Endothelial cell of umbilical vein (primary cell): ENCODE measurements at regions not wholly inside any gene's neighbourhood (a gene's known extent, or its start where the extent isn't known, plus 50 kb on each side); places are given as distances from the start of the nearest gene placed in this dataset.
"Not testable (repeated sequence)": the region's sequence is repeated elsewhere in the genome, so short reads cannot be mapped to it uniquely, and the experiment has no call there.

ENCODE experiments used
- BruUV-seq: library from RNA; stranded (reverse); fragments of 400-500 nt; replicated peaks from 2 replicates; lab custom pipeline; 2021; lab: Mats Ljungman, UMichigan
- CTCF ChIA-PET: fragments of 300-600, 350-600 bp; sonication (Branson Sonifier 250); formaldehyde crosslinking; loops from one replicate; lab custom pipeline; 2021; ENCODE audit warnings: antibody characterized with exemption, inconsistent platforms; lab: Charles Lee
- POLR2A ChIA-PET: fragments of 300-600, 350-600 bp; sonication (Branson Sonifier 250); formaldehyde crosslinking; loops from one replicate; lab custom pipeline; 2021; ENCODE audit warnings: antibody characterized with exemption, inconsistent platforms; lab: Charles Lee
- DNase-seq: peaks from one replicate; pipeline ENCODE4 v3.0.0-alpha.2; 2011; ENCODE audit warnings: low read depth, low spot score
- FAIRE-seq: peaks from 2 replicates; lab custom pipeline; 2011; peaks lifted over from hg19 to GRCh38; lab: Jason Lieb, UNC
- H2AFZ ChIP-seq: 2 replicates; pipeline ENCODE4 v1.6.0; 2012; ENCODE audit warnings: low read depth, low read length, control low read depth, inconsistent platforms
- H3K27ac ChIP-seq: 2 replicates; pipeline ENCODE4 v1.5.1; 2011; ENCODE audit warnings: low read depth, mild to moderate bottlenecking, control low read depth, low read length, moderate library complexity; ENCODE audit not compliant: insufficient read depth
- H3K27me3 ChIP-seq, 2 experiments: 2 replicates each; pipeline versions ENCODE4 v1.6.0 to v1.6.1; 2011; ENCODE audit warnings: low read length in 2 of 2, mixed read lengths in 1 of 2; ENCODE audit not compliant: control insufficient read depth in 2 of 2, insufficient read depth in 2 of 2
- H3K36me3 ChIP-seq, 2 experiments: 2 replicates in 1 of 2; 3 replicates in 1 of 2; pipeline ENCODE4 v1.5.1; 2011; ENCODE audit warnings: low read length in 2 of 2, mild to moderate bottlenecking in 1 of 2, moderate library complexity in 1 of 2; ENCODE audit not compliant: control insufficient read depth in 2 of 2, insufficient read depth in 2 of 2; ENCODE audit errors: extremely low read depth in 1 of 2
- H3K4me1 ChIP-seq: 3 replicates; pipeline ENCODE4 v1.5.1; 2011; ENCODE audit warnings: mild to moderate bottlenecking, low read length; ENCODE audit not compliant: control insufficient read depth, insufficient read depth; ENCODE audit errors: extremely low read depth
- H3K4me2 ChIP-seq: 2 replicates; pipeline ENCODE4 v1.6.1; 2011; ENCODE audit warnings: low read length, control low read depth, mixed read lengths; ENCODE audit not compliant: insufficient read depth
- H3K4me3 ChIP-seq, 3 experiments: fragments of 200-600 bp in 1 of 3; sonication (generic), shearing (Covaris generic) in 1 of 3; replicated peaks in 1 of 3; 2 replicates each; pipeline ENCODE4 v1.5.1; 2011 to 2016; ENCODE audit warnings: control low read depth in 3 of 3, low read length in 3 of 3, mild to moderate bottlenecking in 2 of 3, inconsistent platforms in 1 of 3, low read depth in 1 of 3, moderate library complexity in 1 of 3; ENCODE audit not compliant: insufficient read depth in 1 of 3
- H3K79me2 ChIP-seq: 2 replicates; pipeline ENCODE4 v1.6.0; 2012; ENCODE audit warnings: low read length, inconsistent platforms; ENCODE audit not compliant: control insufficient read depth, insufficient read depth
- H3K9ac ChIP-seq: replicated peaks from 2 replicates; pipeline ENCODE3; 2011; ENCODE audit warnings: low read length, control low read depth; ENCODE audit not compliant: insufficient read depth; ENCODE audit errors: extremely low read depth
- H3K9me1 ChIP-seq: replicated peaks from 3 replicates; pipeline ENCODE4 v1.6.0; 2011; ENCODE audit warnings: mild to moderate bottlenecking, low read length; ENCODE audit not compliant: control insufficient read depth, insufficient read depth; ENCODE audit errors: extremely low read depth
- H3K9me3 ChIP-seq: replicated peaks from 2 replicates; pipeline ENCODE4 v1.5.1; 2012; ENCODE audit warnings: low read length, inconsistent platforms; ENCODE audit not compliant: control insufficient read depth, insufficient read depth
- H4K20me1 ChIP-seq: replicated peaks from 2 replicates; pipeline ENCODE3; 2011; ENCODE audit warnings: mild to moderate bottlenecking, low read length; ENCODE audit not compliant: control insufficient read depth, insufficient read depth; ENCODE audit errors: extremely low read depth
- EZH2 ChIP-seq: IDR thresholded peaks from 2 replicates; pipeline ENCODE4 v1.6.1; 2012; ENCODE audit warnings: borderline replicate concordance, low read depth, mild to moderate bottlenecking, moderate library complexity, low read length, inconsistent platforms; ENCODE audit not compliant: severe bottlenecking
- FOS ChIP-seq: IDR thresholded peaks from 2 replicates; pipeline ENCODE4 v1.6.1; 2011; ENCODE audit warnings: mild to moderate bottlenecking, low read length, moderate library complexity, borderline replicate concordance; ENCODE audit not compliant: insufficient read depth
- GATA2 ChIP-seq: IDR thresholded peaks from 2 replicates; pipeline ENCODE4 v1.7.0; 2011; ENCODE audit warnings: low read depth, mild to moderate bottlenecking, moderate library complexity, mixed read lengths, low read length; ENCODE audit not compliant: insufficient read length, insufficient read depth
- JUN ChIP-seq: IDR thresholded peaks from 2 replicates; pipeline ENCODE4 v1.6.1; 2011; ENCODE audit warnings: borderline replicate concordance, low read depth; ENCODE audit not compliant: insufficient read length, insufficient read depth
- MYC ChIP-seq: IDR thresholded peaks from one replicate; pipeline ENCODE4 v1.6.1; 2011; ENCODE audit warnings: mild to moderate bottlenecking, low read depth, low read length
- POLR2A ChIP-seq: IDR thresholded peaks from 2 replicates; pipeline ENCODE4 v1.6.1; 2012; ENCODE audit warnings: low read depth, mild to moderate bottlenecking, control low read depth, low read length
- POLR2AphosphoS5 ChIP-seq: IDR thresholded peaks from 2 replicates; pipeline ENCODE4 v1.6.1; 2012; ENCODE audit warnings: low read depth, mild to moderate bottlenecking, control low read depth, low read length, moderate library complexity; ENCODE audit not compliant: insufficient read depth
- dilution Hi-C: fragments of 300-500 bp; cut with MboI; formaldehyde crosslinking; loops from one replicate; pipeline ENCODE4 v1.15.0; 2019; ENCODE audit warnings: low sequenced_read_pairs; ENCODE audit not compliant: extremely low pct_ligation_motif_present
- intact Hi-C: fragments of 100-400 bp; cut with micrococcal nuclease; formaldehyde crosslinking; loops from one replicate; pipeline ENCODE4 v1.10.0; 2022
- TF ChIP-seq, protein P1 (sequence below), 2 donors: IDR thresholded peaks; 1 replicate in 1 of 2; 2 replicates in 1 of 2; pipeline ENCODE4 v1.5.1; 2011; ENCODE audit warnings: low read length in 2 of 2, mild to moderate bottlenecking in 2 of 2, moderate library complexity in 2 of 2, control low read depth in 1 of 2, inconsistent platforms in 1 of 2, low read depth in 1 of 2; ENCODE audit not compliant: insufficient read depth in 1 of 2; ENCODE audit errors: extremely low read depth in 1 of 2

DNA sequence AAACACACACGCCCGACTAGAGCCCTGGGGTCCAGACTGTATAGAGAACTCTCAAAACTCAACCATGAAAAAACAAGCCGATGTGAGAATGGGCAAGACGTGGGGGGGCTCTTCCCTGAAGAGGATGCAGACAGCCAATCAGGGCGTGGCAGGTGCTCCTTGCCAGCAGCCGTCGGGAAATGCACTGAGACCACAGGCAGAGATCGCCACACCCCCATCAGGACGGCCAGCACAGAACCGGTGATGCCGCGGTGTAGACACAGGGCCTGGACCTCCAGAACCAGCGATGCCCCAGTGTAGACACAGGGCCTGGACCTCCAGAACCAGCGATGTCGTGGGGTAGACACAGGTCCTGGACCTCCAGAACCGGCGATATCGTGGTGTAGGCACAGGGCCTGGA lies 169.2 kb downstream of the LAT start:
- ChIA-PET POLR2A (no interaction called here), CTCF (no interaction called here)
- DNase-seq (no peak), FAIRE-seq (no peak)
- no peaks in the 10 kb centered on the region for H4K20me1 ChIP-seq
- intact Hi-C loops (no loop called here), dilution Hi-C loops (no loop called here)
- no peak overlapping the region for H2AFZ ChIP-seq
- no peak overlapping the region for H3K4me2 ChIP-seq
- TF ChIP-seq MYC (no peak), POLR2AphosphoS5 (no peak), EZH2 (no peak), GATA2 (no peak), POLR2A (no peak), FOS (no peak), JUN (no peak)
- TF ChIP-seq, protein P1, sequence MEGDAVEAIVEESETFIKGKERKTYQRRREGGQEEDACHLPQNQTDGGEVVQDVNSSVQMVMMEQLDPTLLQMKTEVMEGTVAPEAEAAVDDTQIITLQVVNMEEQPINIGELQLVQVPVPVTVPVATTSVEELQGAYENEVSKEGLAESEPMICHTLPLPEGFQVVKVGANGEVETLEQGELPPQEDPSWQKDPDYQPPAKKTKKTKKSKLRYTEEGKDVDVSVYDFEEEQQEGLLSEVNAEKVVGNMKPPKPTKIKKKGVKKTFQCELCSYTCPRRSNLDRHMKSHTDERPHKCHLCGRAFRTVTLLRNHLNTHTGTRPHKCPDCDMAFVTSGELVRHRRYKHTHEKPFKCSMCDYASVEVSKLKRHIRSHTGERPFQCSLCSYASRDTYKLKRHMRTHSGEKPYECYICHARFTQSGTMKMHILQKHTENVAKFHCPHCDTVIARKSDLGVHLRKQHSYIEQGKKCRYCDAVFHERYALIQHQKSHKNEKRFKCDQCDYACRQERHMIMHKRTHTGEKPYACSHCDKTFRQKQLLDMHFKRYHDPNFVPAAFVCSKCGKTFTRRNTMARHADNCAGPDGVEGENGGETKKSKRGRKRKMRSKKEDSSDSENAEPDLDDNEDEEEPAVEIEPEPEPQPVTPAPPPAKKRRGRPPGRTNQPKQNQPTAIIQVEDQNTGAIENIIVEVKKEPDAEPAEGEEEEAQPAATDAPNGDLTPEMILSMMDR (IDR thresholded peaks at IDR 0.05; ENCODE audit: extremely low read depth in 1 of 2, insufficient read depth in 1 of 2, low read depth in 1 of 2, low read length in 2 of 2): no peak
- H3K4me3 ChIP-seq: no peak overlapping the region
- no peaks in the 10 kb centered on the region for H3K79me2 ChIP-seq
- H3K9ac ChIP-seq: no peak overlapping the region
- no TSS peak for BruUV-seq
- H3K9me3 ChIP-seq: no peaks in the 10 kb centered on the region
- H3K4me1 ChIP-seq: peaks cover 25% of the 10 kb centered on the region
- H3K27me3 ChIP-seq: no peaks in the 10 kb centered on the region
- H3K27ac ChIP-seq: no peak overlapping the region
- no peaks in the 10 kb centered on the region for H3K9me1 ChIP-seq
- H3K36me3 ChIP-seq: no peaks in the 10 kb centered on the region

DNA sequence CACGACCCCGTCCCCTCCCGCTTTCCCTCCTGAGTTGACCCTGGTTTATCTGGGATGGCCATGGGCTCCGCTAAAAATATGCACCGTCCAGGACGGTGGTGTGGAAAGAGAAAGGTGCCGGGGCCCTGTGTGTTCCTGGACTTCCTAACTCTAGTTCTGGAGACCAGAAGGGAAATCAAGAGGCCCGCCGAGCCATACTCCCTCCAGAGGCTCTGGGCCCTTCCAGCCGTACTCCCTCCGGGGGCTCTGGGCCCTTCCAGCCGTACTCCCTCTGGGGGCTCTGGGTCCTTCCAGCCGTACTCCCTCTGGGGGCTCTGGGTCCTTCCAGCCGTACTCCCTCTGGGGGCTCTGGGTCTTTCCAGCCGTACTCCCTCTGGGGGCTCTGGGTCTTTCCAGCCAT lies 168.5 kb downstream of the LAT start:
- H3K79me2 ChIP-seq, H3K4me2 ChIP-seq, H2AFZ ChIP-seq, H3K9me1 ChIP-seq, DNase-seq, FAIRE-seq, H3K27me3 ChIP-seq, H4K20me1 ChIP-seq, intact Hi-C loops, H3K27ac ChIP-seq, H3K4me3 ChIP-seq, H3K9ac ChIP-seq, POLR2A ChIA-PET, dilution Hi-C loops, CTCF ChIA-PET, BruUV-seq, H3K36me3 ChIP-seq, H3K9me3 ChIP-seq: not testable (repeated sequence)
- peaks cover 25% of the 10 kb centered on the region for H3K4me1 ChIP-seq
